ENCODE measurements at regions not wholly inside any gene's neighbourhood (a gene's known extent, or its start where the extent isn't known, plus 50 kb on each side); places are given as distances from the start of the nearest gene placed in this dataset.

- DNase-seq, result no peak
Measured at GRCh38 chr16:5671421-5671820, 573.8 kb upstream of the EEF2KMT start.

GRCh38 chr16:5670198-5670597 is 572.6 kb upstream of the EEF2KMT start:
- DNase-seq, result no peak

GRCh38 chr16:5668553-5668952 is 571.0 kb upstream of the EEF2KMT start:
- DNase-seq, result no peak

GRCh38 chr16:5665834-5666233 is 568.2 kb upstream of the EEF2KMT start:
- no peak for DNase-seq

- no peak for DNase-seq
Measured at GRCh38 chr16:5653789-5654188, 556.2 kb upstream of the EEF2KMT start.

- no peak for DNase-seq
Measured at GRCh38 chr16:5653041-5653440, 555.4 kb upstream of the EEF2KMT start.

- DNase-seq, result no peak
Measured at GRCh38 chr16:5649762-5650743, 552.5 kb upstream of the EEF2KMT start.

GRCh38 chr16:5647051-5647450 is 549.5 kb upstream of the EEF2KMT start:
- no peak for DNase-seq

GRCh38 chr16:5643855-5644531 is 546.4 kb upstream of the EEF2KMT start:
- no peak for DNase-seq

- no peak for DNase-seq
Measured at GRCh38 chr16:5642436-5642835, 544.8 kb upstream of the EEF2KMT start.

- DNase-seq, result no peak
Measured at GRCh38 chr16:5642011-5642410, 544.4 kb upstream of the EEF2KMT start.

GRCh38 chr16:5640883-5641282 is 543.3 kb upstream of the EEF2KMT start:
- no peak for DNase-seq

GRCh38 chr16:5639531-5639930 is 541.9 kb upstream of the EEF2KMT start:
- DNase-seq, result no peak

GRCh38 chr16:5635331-5635730 is 537.7 kb upstream of the EEF2KMT start:
- no peak for DNase-seq

GRCh38 chr16:5634666-5635180 is 537.1 kb upstream of the EEF2KMT start:
- no peak for DNase-seq

- DNase-seq, result no peak
Measured at GRCh38 chr16:5633845-5634440, 536.3 kb upstream of the EEF2KMT start.

GRCh38 chr16:5622234-5622884 is 524.8 kb upstream of the EEF2KMT start:
- DNase-seq, result no peak

- no peak for DNase-seq
Measured at GRCh38 chr16:5621826-5622225, 524.2 kb upstream of the EEF2KMT start.

GRCh38 chr16:5619304-5619703 is 521.7 kb upstream of the EEF2KMT start:
- no peak for DNase-seq

GRCh38 chr16:5616841-5617240 is 519.2 kb upstream of the EEF2KMT start:
- no peak for DNase-seq

GRCh38 chr16:5615868-5616642 is 518.5 kb upstream of the EEF2KMT start:
- DNase-seq, result peak; percentile 78

GRCh38 chr16:5607169-5607568 is 509.6 kb upstream of the EEF2KMT start:
- no peak for DNase-seq
